Right renal cortex interstitium (tissue), 3 donors: ENCODE measurements at regions not wholly inside any gene's neighbourhood (a gene's known extent, or its start where the extent isn't known, plus 50 kb on each side); places are given as distances from the start of the nearest gene placed in this dataset.

Source experiments
- DNase-seq, 3 donors: peaks; one replicate each; pipeline ENCODE4 v3.0.0-alpha.2; 2013; ENCODE audit warnings: low read depth in 3 of 3, low spot score in 2 of 3

DNA sequence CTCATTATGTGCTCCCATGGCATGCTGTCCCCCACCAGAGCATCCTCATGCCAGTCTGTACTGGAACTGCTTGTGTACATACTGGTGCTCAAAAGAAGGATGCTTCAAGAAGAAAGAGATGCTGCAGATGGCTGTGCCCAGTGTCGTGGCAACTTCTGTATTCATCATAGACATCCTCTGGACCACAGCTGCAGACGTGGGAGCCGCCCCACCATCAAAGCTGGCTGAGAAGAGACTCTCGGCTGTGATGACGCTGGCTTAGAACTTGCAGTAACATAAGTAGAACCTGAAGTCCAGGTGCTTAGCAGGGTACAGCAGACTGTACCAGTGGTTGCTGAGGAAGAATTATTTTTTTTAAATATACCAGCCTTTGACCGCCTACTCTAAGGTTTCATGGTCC, 112.6 kb upstream of the ARHGAP5 start:
- no peak for DNase-seq

DNA sequence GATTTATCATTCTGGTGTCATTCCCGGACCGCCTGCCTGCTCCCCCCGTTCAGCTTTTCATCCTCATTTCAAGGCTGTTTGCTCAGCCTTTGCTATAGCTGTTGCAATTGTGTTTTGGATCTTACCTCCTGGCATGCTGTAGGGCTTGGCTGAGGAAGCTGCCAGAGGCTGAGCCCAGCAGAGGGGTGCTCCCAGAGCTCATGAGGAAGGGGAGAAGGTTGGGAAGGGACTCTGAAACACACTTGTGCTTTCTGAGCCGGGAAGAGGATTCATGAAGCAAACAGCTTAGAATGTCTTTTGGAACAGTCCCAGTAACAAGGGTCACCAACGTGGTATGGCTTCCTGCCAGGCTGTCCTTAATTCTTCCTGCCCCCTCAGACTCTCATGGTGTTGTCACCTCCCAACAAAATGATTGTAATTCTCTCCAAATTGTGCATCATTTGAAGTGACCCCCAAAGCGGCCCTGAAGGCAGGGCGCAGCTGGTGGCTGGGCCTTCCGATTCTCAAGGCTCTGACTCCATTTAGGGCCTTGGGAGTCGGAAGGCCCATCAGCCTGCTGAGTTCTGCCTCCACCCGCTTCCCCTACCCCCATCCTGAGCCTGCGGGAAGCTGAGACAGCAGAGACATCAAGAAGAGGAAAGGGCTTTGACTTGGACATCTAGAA, 111.9 kb upstream of the ARHGAP5 start:
- DNase-seq, result no peak

DNA sequence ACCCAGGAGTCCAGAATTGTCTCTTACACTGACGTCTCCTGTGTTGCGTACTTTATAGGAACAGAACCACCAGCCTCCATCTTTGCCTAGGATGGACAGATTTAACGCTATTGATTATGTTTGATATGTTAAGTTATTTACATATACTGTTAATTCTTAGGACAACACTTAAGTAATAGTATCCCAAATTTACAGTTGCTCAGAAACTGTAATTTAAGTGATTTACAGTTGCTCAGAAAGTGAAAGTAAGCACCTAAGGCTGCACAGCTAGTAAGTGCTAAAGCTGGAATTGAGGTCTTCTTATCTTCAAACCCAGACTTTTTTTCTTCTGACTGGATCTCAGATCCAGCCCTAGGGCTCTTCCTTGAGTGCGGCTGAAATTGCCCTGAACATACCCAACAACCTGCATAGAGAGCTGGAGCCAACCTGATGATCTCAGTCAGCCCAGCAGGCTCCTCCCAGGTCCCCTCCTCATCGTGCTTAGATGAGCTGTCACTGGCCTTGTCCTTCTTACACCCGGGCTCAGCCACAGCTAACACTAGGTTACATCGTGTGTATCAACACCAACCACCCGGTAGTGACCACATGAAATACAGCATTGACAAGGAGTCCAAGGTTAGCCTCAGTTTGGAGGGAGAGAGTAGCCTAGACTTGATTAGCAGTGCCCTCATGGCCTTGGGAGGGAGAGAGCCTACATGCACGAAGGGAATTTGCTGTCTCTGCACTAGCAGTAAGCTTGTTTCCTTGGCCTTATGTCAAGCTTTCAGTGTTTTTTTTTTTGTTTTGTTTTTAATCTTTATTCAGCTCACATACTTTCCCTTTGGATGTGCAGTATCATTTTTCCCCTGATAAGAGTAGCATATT, 111.1 kb upstream of the ARHGAP5 start:
- no peak for DNase-seq

DNA sequence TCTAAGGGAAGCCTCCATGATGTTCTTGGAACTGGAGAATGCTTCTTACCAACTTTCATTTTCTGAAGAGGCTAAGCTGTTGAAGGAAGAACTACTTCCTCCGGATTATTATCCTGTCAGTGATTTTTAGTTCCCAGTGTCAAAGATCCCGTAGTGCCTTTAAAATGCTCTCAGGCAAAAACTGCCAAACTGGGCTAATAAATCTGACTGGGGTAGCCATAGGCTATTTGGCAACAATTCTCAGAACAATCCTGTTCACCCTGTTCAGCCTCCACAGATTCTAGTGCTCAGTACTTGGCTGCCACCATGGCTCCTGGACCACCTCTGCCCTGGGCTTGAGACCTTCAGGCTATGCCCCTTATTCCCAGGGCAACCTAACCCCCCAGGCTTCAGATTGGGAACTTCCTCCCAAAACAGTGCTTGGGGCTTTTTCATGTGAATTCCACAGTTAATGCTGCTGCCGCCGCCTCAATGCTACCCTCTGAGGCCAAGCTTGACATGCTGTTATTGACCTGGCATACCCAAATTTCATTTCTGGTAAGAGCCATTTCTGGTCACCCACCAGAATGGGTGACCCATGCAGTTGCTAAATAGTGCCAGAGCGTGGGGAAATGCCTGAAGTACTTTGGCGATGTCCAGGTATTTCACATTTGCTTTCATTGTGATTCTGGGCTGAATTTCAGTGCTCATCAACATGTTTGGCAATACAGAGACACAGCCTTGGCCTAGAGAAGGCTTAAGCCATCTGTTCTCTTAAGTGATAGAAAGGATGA, 110.0 kb upstream of the ARHGAP5 start:
- DNase-seq, result no peak

DNA sequence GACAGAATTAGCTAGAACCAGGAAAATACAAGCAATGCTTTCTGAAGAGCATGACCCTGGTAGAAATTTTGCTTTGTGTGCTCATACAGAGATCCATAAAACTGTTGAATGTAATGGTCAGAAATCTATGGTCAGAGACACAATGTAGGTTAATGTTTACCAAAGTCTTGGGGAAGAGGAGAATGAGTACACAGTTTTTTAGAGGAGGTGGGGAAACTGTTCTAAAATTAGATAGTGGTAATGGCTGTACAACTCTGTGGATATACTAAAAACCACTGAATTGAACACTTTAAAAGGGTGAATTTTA, 109.5 kb upstream of the ARHGAP5 start:
- no peak for DNase-seq

DNA sequence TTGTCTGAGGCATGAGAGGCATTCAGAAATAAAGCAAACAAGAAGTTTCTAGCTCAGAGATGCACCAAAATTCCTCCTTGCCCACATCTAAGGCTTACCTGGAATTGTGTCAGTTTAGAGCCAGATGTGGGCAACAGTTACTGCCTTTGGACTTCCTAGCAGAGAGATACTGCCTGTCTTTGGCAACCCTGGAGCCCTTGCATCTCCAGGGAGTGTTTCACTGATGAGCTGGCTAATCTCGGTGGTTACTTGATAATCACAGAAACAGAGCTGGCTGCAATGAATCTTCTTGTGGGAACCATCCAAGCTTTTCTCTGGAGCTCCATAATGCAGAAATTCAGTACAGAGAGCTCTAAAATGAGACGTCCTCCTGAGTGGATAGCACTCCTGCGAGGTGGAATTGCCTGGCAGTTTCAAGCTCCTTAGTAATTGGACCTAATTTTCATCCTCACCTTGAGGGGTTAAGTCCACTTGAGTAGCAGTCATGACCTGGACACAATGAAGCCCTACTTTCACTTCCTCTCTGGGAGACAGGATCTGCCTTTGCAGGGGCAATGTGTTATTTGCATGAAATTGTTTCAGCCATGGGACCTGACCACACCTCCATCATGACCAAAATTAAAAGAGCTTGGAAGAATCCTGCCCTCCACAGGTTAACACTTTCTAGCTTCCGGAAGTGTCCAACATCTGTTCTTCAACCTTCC, 108.8 kb upstream of the ARHGAP5 start:
- no peak for DNase-seq

DNA sequence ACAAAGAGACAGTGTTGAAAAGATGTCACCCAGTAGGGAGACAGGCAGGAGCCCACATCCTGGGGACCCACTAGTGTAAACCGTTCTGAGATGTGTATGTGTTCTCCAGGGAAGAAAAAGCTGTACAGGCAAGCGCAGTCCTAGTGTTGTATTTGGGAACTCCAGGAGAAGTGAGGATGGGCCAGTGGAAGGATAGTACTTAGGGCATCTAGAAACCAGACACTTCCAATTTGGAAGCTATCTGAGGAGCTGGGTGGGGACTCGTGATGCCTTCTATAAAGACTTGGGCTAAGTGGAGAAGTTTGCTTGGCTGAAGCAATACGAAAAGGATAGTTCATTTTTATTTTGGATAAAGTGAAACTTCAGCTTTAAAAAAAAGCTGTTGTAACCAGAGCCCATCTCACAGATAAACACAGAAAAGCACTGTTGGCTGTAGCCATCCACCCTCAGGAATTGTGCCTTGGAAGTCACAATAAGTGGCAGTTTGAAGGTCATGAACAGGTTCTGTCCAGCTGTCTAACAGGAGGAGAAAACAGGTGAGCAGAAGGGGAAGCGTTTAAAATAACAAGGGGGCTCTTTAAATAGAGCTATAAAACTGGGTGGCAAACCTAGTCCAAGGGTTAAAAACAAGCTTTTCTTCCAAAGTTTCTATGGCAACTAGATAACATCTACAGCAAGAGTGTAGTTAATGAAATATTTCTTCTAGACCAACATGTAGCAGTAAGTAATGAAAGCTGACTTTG, 108.0 kb upstream of the ARHGAP5 start:
- peak in 1 of 3 donors; percentile 32 for DNase-seq

DNA sequence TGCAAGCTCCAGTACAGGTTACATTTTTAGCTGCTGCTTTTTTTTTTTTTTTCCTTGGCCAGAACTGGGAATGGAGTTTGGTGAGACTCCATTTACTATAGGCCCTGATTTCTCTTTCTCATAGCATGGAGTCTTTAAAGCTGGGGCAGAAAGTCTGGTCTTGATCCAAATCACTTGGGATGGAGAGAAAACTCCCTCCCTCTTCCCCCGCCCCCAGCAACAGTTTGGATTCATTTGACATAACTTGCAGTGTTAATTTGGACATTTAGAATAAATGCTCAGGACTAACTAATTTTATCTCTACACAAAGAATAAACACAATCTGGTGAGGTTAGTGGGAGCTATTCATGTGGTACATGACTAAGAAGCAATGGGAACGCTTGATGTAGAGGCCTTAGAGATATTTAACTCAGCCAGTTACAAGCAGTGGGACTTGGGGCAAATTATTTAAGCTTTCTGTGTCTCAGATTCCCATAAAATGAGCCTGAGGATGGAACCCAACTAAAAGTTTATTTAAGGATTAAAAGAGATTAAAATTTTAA, 107.3 kb upstream of the ARHGAP5 start:
- DNase-seq, result no peak

DNA sequence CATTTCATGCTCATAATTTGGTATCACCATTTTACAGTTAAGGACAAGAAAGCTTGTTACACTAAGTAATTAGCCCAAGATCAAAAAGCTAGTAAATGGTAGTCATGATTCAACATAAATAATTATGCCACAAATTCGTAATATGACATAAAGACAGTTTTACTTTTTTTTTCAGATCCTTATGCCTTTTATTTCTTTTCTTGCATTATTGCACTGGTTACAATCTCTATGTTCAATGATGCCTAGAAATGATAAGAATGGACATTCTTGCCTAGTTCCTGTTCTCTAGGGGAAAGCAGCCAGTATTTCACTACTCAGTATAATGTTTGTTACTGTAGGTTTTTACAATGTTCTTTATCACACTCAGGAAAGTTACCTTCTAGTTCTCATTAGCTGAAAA, 106.4 kb upstream of the ARHGAP5 start:
- DNase-seq, result no peak

DNA sequence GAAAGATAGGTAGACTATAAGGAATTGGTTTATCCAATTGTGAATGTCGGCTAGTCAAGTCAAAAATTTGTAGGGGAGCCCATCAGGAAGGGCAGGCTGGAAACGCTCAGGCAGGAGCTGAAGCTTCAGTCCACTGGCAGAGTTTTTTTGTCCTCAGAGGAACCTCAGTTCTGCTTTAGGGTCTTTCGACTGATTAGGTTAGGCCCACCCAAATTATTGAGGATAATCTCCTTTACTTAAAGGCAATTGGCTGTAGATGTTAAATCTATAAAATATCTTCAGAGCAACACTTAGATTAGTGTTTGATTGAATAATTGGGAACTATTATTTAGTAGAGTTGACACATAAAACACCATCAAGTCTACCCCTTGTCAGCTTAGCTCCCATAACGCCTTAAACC, 105.5 kb upstream of the ARHGAP5 start:
- DNase-seq, result no peak

DNA sequence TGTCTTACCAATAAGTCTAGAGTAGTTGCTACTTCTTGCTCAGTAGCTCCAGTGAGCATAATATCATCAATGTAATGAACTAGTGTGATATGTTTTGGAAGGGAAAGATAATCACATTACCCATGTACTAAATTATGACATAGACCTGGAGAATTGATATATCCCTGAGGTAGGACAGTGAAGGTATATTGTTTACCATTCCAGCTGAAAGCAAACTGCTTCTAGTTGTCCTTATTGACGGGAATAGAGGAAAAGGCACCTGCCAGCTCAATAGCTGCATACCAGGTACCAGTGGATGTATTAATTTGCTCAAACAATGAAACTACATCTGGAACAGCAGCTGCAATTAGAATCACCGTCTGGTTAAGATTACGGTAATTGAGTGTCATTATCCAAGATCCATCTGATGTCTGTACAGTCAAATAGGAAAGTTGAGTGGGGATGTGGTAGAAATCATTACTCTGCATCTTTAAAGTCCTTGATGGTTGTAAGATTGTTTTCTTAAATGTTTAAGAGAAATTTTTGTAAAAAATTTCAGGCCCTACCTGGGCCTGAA, 100.0 kb upstream of the ARHGAP5 start:
- no peak for DNase-seq

DNA sequence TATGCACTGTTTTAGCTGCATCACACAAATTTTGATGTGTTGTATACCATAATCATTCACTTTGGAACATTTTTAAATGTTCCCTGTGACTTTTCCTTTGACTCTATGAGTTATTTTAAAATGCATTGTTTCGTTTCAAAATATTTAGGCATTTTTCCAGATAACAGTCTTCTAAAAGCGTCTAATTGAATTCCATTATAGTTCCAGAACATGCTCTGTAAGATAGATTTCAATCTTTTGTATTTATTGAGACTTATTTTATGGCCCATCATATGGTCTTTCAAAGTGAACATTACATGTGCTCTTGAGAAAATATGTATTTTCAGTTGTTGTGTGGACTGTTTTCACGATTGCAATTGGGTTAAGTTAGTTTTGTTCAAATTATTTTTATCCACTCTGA, 98.7 kb upstream of the ARHGAP5 start:
- DNase-seq, result no peak

DNA sequence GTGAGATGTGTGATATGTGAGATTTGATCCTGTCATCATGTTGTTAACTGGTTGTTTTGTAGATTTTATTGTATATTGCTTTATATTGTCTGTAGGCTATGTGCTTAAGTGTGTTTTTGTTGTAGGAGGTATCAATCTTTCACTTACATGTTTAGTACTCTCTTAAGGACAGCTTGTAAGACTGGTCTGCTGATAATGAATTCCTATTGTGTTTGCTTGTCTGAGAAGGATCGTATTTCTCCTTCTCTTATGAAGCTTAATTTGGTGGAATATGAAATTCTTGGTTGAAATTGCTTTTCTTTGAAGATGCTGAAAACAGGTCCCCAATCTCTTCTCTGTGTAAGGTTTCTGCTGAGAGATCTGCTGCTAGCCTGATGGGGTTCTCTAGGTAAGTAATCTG, 94.5 kb upstream of the ARHGAP5 start:
- no peak for DNase-seq

DNA sequence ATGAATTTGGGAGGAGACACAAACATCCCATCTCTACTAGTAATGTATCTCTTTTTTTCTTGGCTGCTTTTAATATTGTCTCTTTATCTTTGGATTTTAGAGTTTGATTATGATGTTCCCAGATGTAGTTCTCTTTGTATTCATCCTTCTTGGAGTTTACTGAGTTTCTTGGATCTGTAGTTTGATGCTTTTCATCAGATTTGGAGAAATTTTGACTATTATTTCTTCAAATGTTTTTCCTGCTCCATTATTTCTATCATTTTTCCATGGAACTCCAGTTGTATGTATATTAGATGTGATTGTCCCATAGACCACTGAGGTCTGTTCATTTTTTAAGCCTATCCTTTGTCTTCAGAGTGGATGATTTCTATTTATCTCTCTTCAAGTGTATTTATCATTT, 90.7 kb upstream of the ARHGAP5 start:
- no peak for DNase-seq

DNA sequence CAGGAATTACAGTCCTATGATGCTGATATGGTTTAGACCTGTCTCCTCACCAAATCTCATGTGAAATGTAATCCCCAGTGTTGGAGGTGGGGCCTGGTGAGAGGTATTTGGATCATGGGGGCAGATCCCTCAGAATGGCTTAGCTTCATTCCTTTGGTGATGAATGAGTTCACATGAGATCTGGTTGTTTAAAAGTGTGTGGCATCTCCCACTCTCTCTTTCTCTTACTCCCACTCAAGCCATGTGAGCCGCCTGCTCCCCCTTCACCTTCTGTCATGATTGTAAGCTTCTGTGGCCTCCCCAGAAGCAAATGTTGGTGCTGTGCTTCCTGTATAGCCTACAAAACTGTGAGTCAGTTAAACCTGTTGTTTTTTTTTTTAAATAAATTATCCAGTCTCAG, 89.4 kb upstream of the ARHGAP5 start:
- DNase-seq, result no peak

DNA sequence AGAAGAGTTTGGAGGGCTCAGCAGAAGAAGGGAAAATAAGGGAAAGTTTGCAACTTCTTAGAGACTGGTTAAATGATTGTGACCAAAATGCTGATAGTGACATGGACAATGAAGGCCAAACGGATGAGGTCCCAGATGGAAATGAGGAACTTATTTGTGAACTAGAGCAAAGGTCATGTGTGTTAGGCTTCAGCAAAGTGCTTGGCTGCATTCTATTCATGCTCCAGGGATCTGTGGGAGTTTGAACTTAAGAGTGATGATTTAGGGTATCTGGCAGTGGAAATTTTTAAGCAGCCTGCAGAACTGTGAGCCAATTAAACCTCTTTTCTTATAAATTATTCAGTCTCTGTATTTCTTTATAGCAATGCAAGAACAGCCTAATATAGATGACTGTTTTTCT, 88.9 kb upstream of the ARHGAP5 start:
- DNase-seq, result no peak

DNA sequence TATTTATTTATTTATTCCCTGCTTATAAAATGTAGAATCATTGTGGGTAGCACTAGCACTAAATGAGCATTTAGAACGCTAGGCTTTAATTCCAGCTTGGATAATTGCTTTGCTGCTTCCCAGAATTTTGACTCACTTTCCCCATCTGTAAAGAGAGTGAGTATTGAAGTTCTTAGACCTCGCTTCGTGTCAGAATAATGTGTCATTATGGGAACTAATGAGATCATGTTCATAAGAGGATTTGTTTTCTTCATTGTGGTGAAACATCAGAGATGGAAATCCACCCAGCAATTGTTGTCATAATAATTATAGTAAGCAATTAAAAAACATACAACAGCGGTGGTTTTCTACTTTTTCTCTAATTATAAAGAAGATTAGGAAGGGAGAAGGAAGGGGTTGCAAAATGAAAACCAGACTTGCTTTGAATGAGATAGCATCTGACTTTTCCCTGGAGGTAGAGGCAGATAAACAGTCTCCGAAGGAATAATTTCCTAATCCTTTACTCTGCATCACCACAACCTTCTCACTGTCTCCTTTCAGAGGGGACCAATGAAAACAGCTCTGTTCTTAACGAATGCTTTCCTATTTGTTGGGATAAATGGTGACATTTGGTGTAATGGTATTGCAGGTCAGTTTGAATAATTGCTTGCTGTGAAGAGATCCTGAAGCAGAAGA, 86.8 kb upstream of the ARHGAP5 start:
- DNase-seq, result no peak

DNA sequence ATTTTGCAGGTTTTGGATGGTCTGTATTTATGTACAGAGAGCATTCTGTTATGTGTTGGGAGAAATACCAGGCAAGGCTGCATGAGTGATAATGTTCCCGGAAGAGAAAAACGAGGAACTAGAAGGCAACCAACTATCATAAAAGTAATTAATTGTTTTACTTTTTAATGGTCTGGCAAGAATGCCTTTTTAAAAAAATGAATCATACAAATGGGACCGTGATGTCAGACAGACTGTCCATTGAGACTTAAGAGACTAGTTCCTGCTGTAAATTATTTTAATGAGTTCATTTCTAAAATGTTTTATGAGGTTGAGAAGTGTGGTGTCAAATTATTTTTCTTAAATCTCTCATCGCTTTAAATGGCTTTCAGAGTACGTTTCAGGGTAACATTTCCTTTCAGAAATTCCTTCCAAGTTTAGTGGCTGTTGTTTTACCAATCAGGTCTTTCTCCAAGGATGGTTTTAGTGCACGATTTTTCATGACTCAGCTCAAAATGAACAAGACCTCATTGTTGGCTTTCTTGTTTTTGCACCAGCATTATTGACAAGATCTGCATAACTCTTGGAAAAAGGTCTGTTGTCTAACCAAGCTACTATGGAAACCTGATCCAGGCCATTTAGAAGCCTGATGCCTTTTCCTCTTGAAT, 86.1 kb upstream of the ARHGAP5 start:
- DNase-seq, result no peak

DNA sequence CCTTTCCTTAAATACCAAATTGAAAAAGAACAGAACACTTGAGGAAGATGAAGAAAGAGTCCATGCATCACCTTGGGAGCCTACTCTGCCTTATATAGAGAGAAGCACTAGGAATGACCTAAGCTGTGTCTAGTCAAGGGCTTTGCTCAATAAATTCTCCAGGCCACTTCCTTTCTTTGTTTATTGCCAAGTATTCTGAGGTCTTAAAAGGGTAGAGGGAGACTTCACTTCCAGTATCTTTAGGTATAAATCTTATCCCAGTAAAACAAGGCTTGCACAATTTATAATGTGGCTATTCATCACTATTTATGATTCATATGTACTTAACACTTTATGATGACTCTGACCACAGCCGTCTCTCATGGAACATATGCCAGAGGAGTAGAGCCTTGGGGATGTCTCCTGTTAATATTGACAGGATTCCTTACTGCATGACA, 85.1 kb upstream of the ARHGAP5 start:
- DNase-seq, result no peak
